ENCODE measurements at regions not wholly inside any gene's neighbourhood (a gene's known extent, or its start where the extent isn't known, plus 50 kb on each side); places are given as distances from the start of the nearest gene placed in this dataset.
A peak's percentile ranks its signal among the peaks of the same experiment; 100 is the strongest.

GRCh38 chr10:21297603-21298383, 227.7 kb downstream of the SKIDA1 start:
- WGBS, 2 donors (ENCODE audit: low coverage in 1 of 2) = 74 to 79% methylated on average over 5 to 6 of the region's 6 CpGs
- Histone ChIP-seq H3K27me3 (peaks cover 5% of the 10 kb centered on the region), H3K9me3 (no peaks in the 10 kb centered on the region), H3K4me3 (no peak overlapping the region), H3K36me3 (no peaks in the 10 kb centered on the region), H3K27ac (no peak overlapping the region), H3K4me1 (peaks cover 0 to 10% (median 7%) of the 10 kb centered on the region in 4 donors)
- DNase-seq = no peak
- in situ Hi-C loops (cut with MboI; ENCODE audit: low pct_ligation_motif_present in 1 of 4, low pct_unique_long_range_greater_than_20kb in 1 of 4, low sequenced_read_pairs in 3 of 4) (loop anchor here in 1 of 4 donors (25.0 kb wide), 2 partner anchors 190 to 440 kb away; no protein-coding TSS in a partner anchor), intact Hi-C loops (cut with DNase I; ENCODE audit: low total_unique reads) (no loop called here)
- TF ChIP-seq POLR2AphosphoS5 (IDR thresholded peaks at IDR 0.05) (no peak), EP300 (IDR thresholded peaks at IDR 0.05; ENCODE audit: low read depth) (no peak), POLR2A (IDR thresholded peaks at IDR 0.05) (no peak)
- TF ChIP-seq, protein P1, sequence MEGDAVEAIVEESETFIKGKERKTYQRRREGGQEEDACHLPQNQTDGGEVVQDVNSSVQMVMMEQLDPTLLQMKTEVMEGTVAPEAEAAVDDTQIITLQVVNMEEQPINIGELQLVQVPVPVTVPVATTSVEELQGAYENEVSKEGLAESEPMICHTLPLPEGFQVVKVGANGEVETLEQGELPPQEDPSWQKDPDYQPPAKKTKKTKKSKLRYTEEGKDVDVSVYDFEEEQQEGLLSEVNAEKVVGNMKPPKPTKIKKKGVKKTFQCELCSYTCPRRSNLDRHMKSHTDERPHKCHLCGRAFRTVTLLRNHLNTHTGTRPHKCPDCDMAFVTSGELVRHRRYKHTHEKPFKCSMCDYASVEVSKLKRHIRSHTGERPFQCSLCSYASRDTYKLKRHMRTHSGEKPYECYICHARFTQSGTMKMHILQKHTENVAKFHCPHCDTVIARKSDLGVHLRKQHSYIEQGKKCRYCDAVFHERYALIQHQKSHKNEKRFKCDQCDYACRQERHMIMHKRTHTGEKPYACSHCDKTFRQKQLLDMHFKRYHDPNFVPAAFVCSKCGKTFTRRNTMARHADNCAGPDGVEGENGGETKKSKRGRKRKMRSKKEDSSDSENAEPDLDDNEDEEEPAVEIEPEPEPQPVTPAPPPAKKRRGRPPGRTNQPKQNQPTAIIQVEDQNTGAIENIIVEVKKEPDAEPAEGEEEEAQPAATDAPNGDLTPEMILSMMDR (IDR thresholded peaks at IDR 0.05) = no peak

GRCh38 chr10:21296575-21297355, 228.7 kb downstream of the SKIDA1 start:
- peaks cover 16% of the 10 kb centered on the region for H3K27me3 ChIP-seq
- WGBS, 2 donors (ENCODE audit: low coverage in 1 of 2) = 91 to 100% methylated on average over 3 to 13 of the region's 13 CpGs
- DNase-seq = no peak
- in situ Hi-C loops (cut with MboI; ENCODE audit: low pct_ligation_motif_present in 1 of 4, low pct_unique_long_range_greater_than_20kb in 1 of 4, low sequenced_read_pairs in 3 of 4) (loop anchor here in 1 of 4 donors (25.0 kb wide), 2 partner anchors 191 to 441 kb away; no protein-coding TSS in a partner anchor), intact Hi-C loops (cut with DNase I; ENCODE audit: low total_unique reads) (no loop called here)
- H3K4me3 ChIP-seq = no peak overlapping the region
- no peaks in the 10 kb centered on the region for H3K36me3 ChIP-seq
- peaks cover 3 to 16% (median 10%) of the 10 kb centered on the region in 4 donors for H3K4me1 ChIP-seq
- no peak overlapping the region for H3K27ac ChIP-seq
- H3K9me3 ChIP-seq = no peaks in the 10 kb centered on the region
- TF ChIP-seq, protein P1 (IDR thresholded peaks at IDR 0.05) = no peak
- TF ChIP-seq POLR2AphosphoS5 (IDR thresholded peaks at IDR 0.05) = no peak
- no peak for TF ChIP-seq POLR2A (IDR thresholded peaks at IDR 0.05)
- no peak for TF ChIP-seq EP300 (IDR thresholded peaks at IDR 0.05; ENCODE audit: low read depth)

- DNase-seq = no peak
- in situ Hi-C loops (cut with MboI; ENCODE audit: low pct_ligation_motif_present in 1 of 4, low pct_unique_long_range_greater_than_20kb in 1 of 4, low sequenced_read_pairs in 3 of 4) = loop anchor here in 1 of 4 donors (25.0 kb wide), 2 partner anchors 194 to 444 kb away; no protein-coding TSS in a partner anchor
Observed at GRCh38 chr10:21293518-21294356, 231.7 kb downstream of the SKIDA1 start.

DNA sequence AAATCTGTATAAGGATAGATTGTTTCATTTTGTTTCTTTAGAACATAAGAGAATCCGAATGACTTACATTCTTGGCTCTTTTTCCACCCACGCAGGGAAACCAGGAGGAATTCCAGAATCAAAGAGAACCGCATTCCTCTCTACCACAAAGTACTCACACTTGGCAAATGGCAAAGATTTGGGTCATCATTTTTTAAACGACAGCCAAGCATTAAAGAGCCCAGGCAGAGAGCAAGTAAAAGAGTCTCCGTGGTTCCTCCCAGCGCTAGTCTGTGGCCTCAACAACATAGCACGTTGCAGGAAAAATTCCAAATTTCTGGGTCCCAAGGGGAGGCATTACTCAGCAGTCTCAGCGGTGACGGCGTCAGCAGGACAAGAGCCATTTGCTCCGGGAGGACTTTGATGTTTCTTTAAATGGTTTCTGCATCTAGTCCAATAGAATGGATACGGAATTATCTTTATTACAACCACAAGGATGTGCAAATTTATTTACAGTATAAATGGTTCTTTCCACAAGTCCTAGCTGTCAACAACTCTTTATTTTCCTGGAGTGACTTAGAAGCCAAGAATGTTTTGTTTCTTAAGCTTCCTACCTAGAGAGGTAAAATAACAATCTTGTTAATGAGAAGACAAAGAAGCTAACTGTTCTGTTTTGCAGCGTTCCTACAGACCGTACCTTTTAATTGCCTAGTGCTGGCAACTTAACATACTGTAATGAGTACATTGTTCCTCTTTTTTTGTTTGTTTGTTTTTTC, 232.5 kb downstream of the SKIDA1 start:
- in situ Hi-C loops (cut with MboI; ENCODE audit: low pct_ligation_motif_present in 1 of 4, low pct_unique_long_range_greater_than_20kb in 1 of 4, low sequenced_read_pairs in 3 of 4) (loop anchor here in 1 of 4 donors (25.0 kb wide), 2 partner anchors 194 to 444 kb away; no protein-coding TSS in a partner anchor), intact Hi-C loops (cut with DNase I; ENCODE audit: low total_unique reads) (no loop called here)
- H3K36me3 ChIP-seq = no peaks in the 10 kb centered on the region
- peak; percentile 13 for DNase-seq
- H3K27me3 ChIP-seq = peaks cover 18% of the 10 kb centered on the region
- H3K9me3 ChIP-seq = no peaks in the 10 kb centered on the region
- H3K27ac ChIP-seq = peak overlapping the region in 1 of 4 donors; percentile 6
- H3K4me3 ChIP-seq = peak overlapping the region in 1 of 4 donors; percentile 5
- WGBS, 2 donors (ENCODE audit: low coverage in 1 of 2) = 2 to 23% methylated on average over 7 to 14 of the region's 14 CpGs
- peaks cover 3 to 16% (median 10%) of the 10 kb centered on the region in 4 donors for H3K4me1 ChIP-seq
- no peak for TF ChIP-seq POLR2A (IDR thresholded peaks at IDR 0.05)
- TF ChIP-seq EP300 (IDR thresholded peaks at IDR 0.05; ENCODE audit: low read depth) = no peak
- TF ChIP-seq POLR2AphosphoS5 (IDR thresholded peaks at IDR 0.05) = peak in 1 of 3 donors; percentile 22
- TF ChIP-seq, protein P1 (IDR thresholded peaks at IDR 0.05) = no peak

More at GRCh38 chr10:21293518-21294356, 231.7 kb downstream of the SKIDA1 start:
- H3K4me1 ChIP-seq = peaks cover 3 to 16% (median 10%) of the 10 kb centered on the region in 4 donors
- no peaks in the 10 kb centered on the region for H3K9me3 ChIP-seq
- intact Hi-C loops (cut with DNase I; ENCODE audit: low total_unique reads) = no loop called here
- no peaks in the 10 kb centered on the region for H3K36me3 ChIP-seq
- WGBS, 2 donors (ENCODE audit: low coverage in 1 of 2) = 49 to 60% methylated on average over 5 to 9 of the region's 9 CpGs
- H3K4me3 ChIP-seq = no peak overlapping the region
- H3K27me3 ChIP-seq = peaks cover 18% of the 10 kb centered on the region
- no peak overlapping the region for H3K27ac ChIP-seq
- TF ChIP-seq POLR2A (IDR thresholded peaks at IDR 0.05) = no peak
